HG02678 (cell line): ENCODE measurements at regions not wholly inside any gene's neighbourhood (a gene's known extent, or its start where the extent isn't known, plus 50 kb on each side); places are given as distances from the start of the nearest gene placed in this dataset.

Experiments
- ATAC-seq: cut with Tn5 transposase; IDR thresholded peaks from one replicate; pipeline ENCODE4 v1.9.1; 2021; ENCODE audit warnings: mild to moderate bottlenecking, moderate library complexity; ENCODE audit not compliant: unreplicated experiment

- ATAC-seq: no peak
Measured at GRCh38 chr12:87687362-87687761, 341.8 kb downstream of the C12orf50 start.

- no peak for ATAC-seq
Measured at GRCh38 chr12:87685696-87686095, 343.5 kb downstream of the C12orf50 start.

GRCh38 chr12:87679251-87679650 is 349.9 kb downstream of the C12orf50 start:
- ATAC-seq: no peak

GRCh38 chr12:87678453-87678852 is 350.7 kb downstream of the C12orf50 start:
- no peak for ATAC-seq

GRCh38 chr12:87676731-87677130 is 352.5 kb downstream of the C12orf50 start:
- ATAC-seq: no peak

GRCh38 chr12:87671757-87672156 is 357.4 kb downstream of the C12orf50 start:
- no peak for ATAC-seq

- no peak for ATAC-seq
Measured at GRCh38 chr12:87670448-87670847, 358.8 kb downstream of the C12orf50 start.

- ATAC-seq: no peak
Measured at GRCh38 chr12:87667378-87667777, 361.8 kb downstream of the C12orf50 start.

GRCh38 chr12:87661786-87662377 is 367.3 kb downstream of the C12orf50 start:
- peak; percentile 68 for ATAC-seq

- ATAC-seq: no peak
Measured at GRCh38 chr12:87660987-87661774, 368.0 kb downstream of the C12orf50 start.

GRCh38 chr12:87660291-87660690 is 368.9 kb downstream of the C12orf50 start:
- no peak for ATAC-seq

GRCh38 chr12:87656311-87656710 is 372.9 kb downstream of the C12orf50 start:
- no peak for ATAC-seq

- ATAC-seq: no peak
Measured at GRCh38 chr12:87651670-87652425, 377.4 kb downstream of the C12orf50 start.

- no peak for ATAC-seq
Measured at GRCh38 chr12:87642245-87642644, 387.0 kb downstream of the C12orf50 start.

GRCh38 chr12:87618199-87618598 is 411.0 kb downstream of the C12orf50 start:
- no peak for ATAC-seq

- no peak for ATAC-seq
Measured at GRCh38 chr12:87612996-87613395, 416.2 kb downstream of the C12orf50 start.

GRCh38 chr12:87608321-87608720 is 420.9 kb downstream of the C12orf50 start:
- ATAC-seq: no peak

GRCh38 chr12:87603727-87604126 is 425.5 kb downstream of the C12orf50 start:
- no peak for ATAC-seq

GRCh38 chr12:87599459-87599858 is 429.7 kb downstream of the C12orf50 start:
- no peak for ATAC-seq

GRCh38 chr12:87597114-87597513 is 432.1 kb downstream of the C12orf50 start:
- ATAC-seq: no peak

- ATAC-seq: no peak
Measured at GRCh38 chr12:87596636-87597035, 432.6 kb downstream of the C12orf50 start.

- no peak for ATAC-seq
Measured at GRCh38 chr12:87596134-87596533, 433.1 kb downstream of the C12orf50 start.
